ENCODE measurements at regions not wholly inside any gene's neighbourhood (a gene's known extent, or its start where the extent isn't known, plus 50 kb on each side); places are given as distances from the start of the nearest gene placed in this dataset.

GRCh38 chr1:101605878-101606277 is 369.1 kb downstream of the S1PR1 start:
- CTCF ChIA-PET: no interaction called here
- POLR2A ChIA-PET: no interaction called here

GRCh38 chr1:101613546-101613945 is 376.7 kb downstream of the S1PR1 start:
- POLR2A ChIA-PET: no interaction called here
- CTCF ChIA-PET: no interaction called here

- ChIA-PET POLR2A (no interaction called here), CTCF (no interaction called here)
These were observed 377.8 kb downstream of the OLFM3 start for GRCh38 chr1:101618900-101619299.

GRCh38 chr1:101632548-101633272 is 364.0 kb downstream of the OLFM3 start:
- ChIA-PET CTCF (no interaction called here), POLR2A (no interaction called here)

GRCh38 chr1:101645810-101646209 is 350.9 kb downstream of the OLFM3 start:
- ChIA-PET CTCF (no interaction called here), POLR2A (no interaction called here)

- ChIA-PET CTCF (no interaction called here), POLR2A (no interaction called here)
These were observed 344.2 kb downstream of the OLFM3 start for GRCh38 chr1:101652484-101652883.

- CTCF ChIA-PET: no interaction called here
- POLR2A ChIA-PET: no interaction called here
These were observed 343.2 kb downstream of the OLFM3 start for GRCh38 chr1:101653482-101653946.

GRCh38 chr1:101664726-101665125 is 332.0 kb downstream of the OLFM3 start:
- ChIA-PET POLR2A (no interaction called here), CTCF (no interaction called here)

GRCh38 chr1:101667761-101668160 is 329.0 kb downstream of the OLFM3 start:
- ChIA-PET CTCF (no interaction called here), POLR2A (no interaction called here)

GRCh38 chr1:101683136-101683535 is 313.6 kb downstream of the OLFM3 start:
- POLR2A ChIA-PET: no interaction called here
- CTCF ChIA-PET: no interaction called here

GRCh38 chr1:101683561-101683960 is 313.2 kb downstream of the OLFM3 start:
- ChIA-PET POLR2A (no interaction called here), CTCF (no interaction called here)

GRCh38 chr1:101697072-101697471 is 299.7 kb downstream of the OLFM3 start:
- ChIA-PET POLR2A (no interaction called here), CTCF (no interaction called here)

- CTCF ChIA-PET: no interaction called here
These were observed 298.0 kb downstream of the OLFM3 start for GRCh38 chr1:101698681-101699080.

GRCh38 chr1:101704895-101705294 is 291.8 kb downstream of the OLFM3 start:
- ChIA-PET CTCF (no interaction called here), POLR2A (no interaction called here)

More at GRCh38 chr1:101698681-101699080, 298.0 kb downstream of the OLFM3 start:
- POLR2A ChIA-PET: no interaction called here

- ChIA-PET CTCF (no interaction called here), POLR2A (no interaction called here)
These were observed 290.4 kb downstream of the OLFM3 start for GRCh38 chr1:101706366-101706765.

GRCh38 chr1:101709721-101710120 is 287.0 kb downstream of the OLFM3 start:
- CTCF ChIA-PET: no interaction called here
- POLR2A ChIA-PET: no interaction called here

- ChIA-PET POLR2A (no interaction called here), CTCF (no interaction called here)
These were observed 283.0 kb downstream of the OLFM3 start for GRCh38 chr1:101713760-101714159.

GRCh38 chr1:101723415-101723814 is 273.3 kb downstream of the OLFM3 start:
- ChIA-PET CTCF (no interaction called here), POLR2A (no interaction called here)

GRCh38 chr1:101728029-101728428 is 268.7 kb downstream of the OLFM3 start:
- CTCF ChIA-PET: no interaction called here
- POLR2A ChIA-PET: no interaction called here

- POLR2A ChIA-PET: no interaction called here
- CTCF ChIA-PET: no interaction called here
These were observed 266.2 kb downstream of the OLFM3 start for GRCh38 chr1:101730559-101730958.

- CTCF ChIA-PET: no interaction called here
These were observed 264.5 kb downstream of the OLFM3 start for GRCh38 chr1:101732261-101732660.

GRCh38 chr1:101733340-101733739 is 263.4 kb downstream of the OLFM3 start:
- ChIA-PET CTCF (no interaction called here), POLR2A (no interaction called here)

More at GRCh38 chr1:101732261-101732660, 264.5 kb downstream of the OLFM3 start:
- POLR2A ChIA-PET: no interaction called here

- ChIA-PET POLR2A (no interaction called here), CTCF (no interaction called here)
These were observed 258.3 kb downstream of the OLFM3 start for GRCh38 chr1:101738475-101738874.

All from activated CD8-positive, alpha-beta memory T cell treated with anti-CD3 and anti-CD28 coated beads for 36 hours (primary cell).